Fibroblast of the aortic adventitia (primary cell): ENCODE measurements at regions not wholly inside any gene's neighbourhood (a gene's known extent, or its start where the extent isn't known, plus 50 kb on each side); places are given as distances from the start of the nearest gene placed in this dataset.
"Not testable (repeated sequence)": the region's sequence is repeated elsewhere in the genome, so short reads cannot be mapped to it uniquely, and the experiment has no call there.

Experiments
- DNase-seq: peaks from one replicate; pipeline ENCODE4 v3.0.0-alpha.2; 2010; ENCODE audit warnings: low read depth
- H3K4me3 ChIP-seq: 2 replicates; pipeline ENCODE4 v1.5.1; 2011; ENCODE audit warnings: low read depth, mild to moderate bottlenecking, control low read depth, low read length, moderate library complexity
- TF ChIP-seq, protein P1 (sequence below): IDR thresholded peaks from 2 replicates; pipeline ENCODE4 v1.5.1; 2011; ENCODE audit warnings: mild to moderate bottlenecking, low read length, control low read depth, inconsistent platforms; ENCODE audit not compliant: insufficient read depth

DNA sequence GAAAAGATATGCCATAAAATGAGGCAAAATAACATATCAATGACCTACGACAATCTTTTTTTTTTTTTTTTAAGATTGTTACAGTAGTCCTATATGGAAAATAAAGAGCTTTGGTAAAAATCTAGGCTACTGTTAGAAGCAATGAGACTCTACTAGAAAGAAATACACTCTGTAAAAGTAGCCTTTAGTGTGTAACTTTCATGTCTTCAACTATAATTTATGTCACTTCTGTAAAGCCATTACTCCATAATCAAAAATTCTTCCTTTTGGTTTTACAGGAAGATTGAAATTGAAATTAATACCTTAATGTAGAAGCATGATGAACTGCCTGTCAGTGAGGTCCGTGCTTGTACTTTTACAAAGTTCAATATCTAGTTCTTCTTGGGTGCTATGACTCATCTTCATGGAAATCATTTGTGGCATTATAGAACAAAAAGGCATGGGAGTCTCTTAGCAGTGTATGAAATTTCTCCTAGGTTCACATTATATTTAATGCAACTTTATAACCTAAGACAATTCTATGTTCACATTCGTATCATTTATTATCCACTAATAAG is 1393.1 kb downstream of the EFNA5 start:
- TF ChIP-seq, protein P1, sequence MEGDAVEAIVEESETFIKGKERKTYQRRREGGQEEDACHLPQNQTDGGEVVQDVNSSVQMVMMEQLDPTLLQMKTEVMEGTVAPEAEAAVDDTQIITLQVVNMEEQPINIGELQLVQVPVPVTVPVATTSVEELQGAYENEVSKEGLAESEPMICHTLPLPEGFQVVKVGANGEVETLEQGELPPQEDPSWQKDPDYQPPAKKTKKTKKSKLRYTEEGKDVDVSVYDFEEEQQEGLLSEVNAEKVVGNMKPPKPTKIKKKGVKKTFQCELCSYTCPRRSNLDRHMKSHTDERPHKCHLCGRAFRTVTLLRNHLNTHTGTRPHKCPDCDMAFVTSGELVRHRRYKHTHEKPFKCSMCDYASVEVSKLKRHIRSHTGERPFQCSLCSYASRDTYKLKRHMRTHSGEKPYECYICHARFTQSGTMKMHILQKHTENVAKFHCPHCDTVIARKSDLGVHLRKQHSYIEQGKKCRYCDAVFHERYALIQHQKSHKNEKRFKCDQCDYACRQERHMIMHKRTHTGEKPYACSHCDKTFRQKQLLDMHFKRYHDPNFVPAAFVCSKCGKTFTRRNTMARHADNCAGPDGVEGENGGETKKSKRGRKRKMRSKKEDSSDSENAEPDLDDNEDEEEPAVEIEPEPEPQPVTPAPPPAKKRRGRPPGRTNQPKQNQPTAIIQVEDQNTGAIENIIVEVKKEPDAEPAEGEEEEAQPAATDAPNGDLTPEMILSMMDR = no peak
- no peak for DNase-seq
- no peak overlapping the region for H3K4me3 ChIP-seq

DNA sequence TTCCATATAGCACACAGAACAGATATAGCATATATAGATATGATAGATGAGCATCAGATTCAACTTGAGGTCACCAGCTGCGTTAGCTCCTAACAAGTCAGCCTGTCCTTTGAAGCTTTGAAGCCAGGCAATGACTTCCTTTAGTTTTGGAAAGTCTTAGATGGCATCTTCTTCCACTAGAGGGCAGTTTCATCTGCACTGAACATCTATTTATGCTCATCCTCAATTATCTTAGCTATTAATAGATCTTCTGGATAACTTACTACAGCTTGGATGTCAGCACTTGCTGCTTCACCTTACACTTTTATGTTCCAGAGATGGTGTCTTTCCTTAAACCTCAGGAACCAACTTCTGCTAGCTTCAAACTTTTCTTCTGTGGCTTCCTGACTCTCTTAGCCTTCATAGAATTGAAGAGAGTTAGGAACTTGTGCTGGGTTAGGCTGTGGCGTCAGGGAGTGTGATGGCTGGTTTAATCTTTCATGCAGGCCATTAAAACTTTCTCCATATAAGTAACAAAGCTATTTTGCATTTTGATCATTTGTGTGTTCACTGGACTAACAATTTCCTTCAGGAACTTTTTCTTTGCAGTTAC is 1401.4 kb downstream of the EFNA5 start:
- TF ChIP-seq, protein P1 = peak; percentile 64
- H3K4me3 ChIP-seq = no peak overlapping the region
- DNase-seq = peak; percentile 43

DNA sequence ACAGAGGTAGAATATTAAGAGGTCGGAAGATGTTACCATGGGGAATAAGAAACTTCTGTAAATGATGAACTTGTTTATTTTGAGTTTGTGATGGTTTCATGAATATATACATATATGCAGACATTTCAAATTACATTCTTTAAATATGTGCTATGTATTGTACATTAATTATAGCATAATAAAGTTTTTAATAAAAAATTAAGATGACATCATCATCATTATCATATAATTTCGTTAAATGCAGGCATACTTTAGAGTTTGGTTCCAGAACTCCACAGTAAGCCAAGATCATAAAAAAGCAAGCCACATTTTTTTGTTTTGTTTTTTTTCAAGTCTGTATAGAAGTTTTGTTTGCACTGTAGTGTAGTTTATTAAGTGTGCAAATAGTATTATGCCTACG is 1403.5 kb downstream of the EFNA5 start:
- H3K4me3 ChIP-seq = no peak overlapping the region
- TF ChIP-seq, protein P1 = no peak
- DNase-seq = no peak

DNA sequence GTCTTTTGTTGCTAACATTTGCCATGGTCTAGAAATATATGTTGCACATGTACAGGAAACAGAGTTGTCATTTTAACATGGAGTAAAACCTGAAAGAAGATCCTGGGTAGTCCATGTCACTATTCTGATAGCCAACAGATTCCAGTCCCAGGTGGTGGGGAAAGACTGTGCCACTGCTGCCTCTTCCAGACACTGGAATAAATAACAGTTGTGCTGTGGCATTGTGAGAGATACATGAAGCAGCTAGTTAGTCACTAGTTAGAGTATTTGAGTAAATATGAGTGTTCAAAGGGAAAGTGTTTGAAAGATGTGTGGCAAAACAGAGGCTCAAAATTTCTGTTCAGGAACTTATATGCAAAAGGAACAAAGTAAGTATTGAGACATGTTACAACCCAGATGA is 1408.3 kb downstream of the EFNA5 start:
- DNase-seq = no peak
- H3K4me3 ChIP-seq = no peak overlapping the region
- TF ChIP-seq, protein P1 = no peak

DNA sequence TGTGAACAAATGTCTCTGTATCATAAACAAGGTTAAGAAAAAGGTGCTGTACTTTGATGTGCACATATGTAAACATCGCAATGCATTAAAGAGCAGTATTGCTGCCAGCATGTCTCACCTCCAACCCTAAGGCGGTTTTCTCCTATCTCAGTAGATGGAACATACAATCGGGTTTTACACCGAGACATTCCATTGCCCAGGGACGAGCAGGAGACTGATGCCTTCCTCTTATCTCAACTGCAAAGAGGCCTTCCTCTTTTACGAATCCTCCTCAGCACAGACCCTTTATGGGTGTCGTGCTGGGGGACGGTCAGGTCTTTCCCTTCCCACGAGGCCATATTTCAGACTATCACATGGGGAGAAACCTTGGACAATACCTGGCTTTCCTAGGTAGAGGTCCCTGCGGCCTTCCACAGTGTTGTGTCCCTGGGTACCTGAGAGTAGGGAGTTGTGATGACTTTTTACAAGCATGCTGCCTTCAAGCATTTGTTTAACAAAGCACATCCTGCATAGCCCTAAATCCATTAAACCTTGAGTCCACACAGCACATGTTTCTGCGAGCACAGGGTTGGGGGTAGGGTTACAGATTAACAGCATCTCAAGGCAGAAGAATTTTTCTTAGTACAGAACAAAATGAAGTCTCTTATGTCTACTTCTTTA is 1411.2 kb downstream of the EFNA5 start:
- not testable (repeated sequence) for DNase-seq, H3K4me3 ChIP-seq

DNA sequence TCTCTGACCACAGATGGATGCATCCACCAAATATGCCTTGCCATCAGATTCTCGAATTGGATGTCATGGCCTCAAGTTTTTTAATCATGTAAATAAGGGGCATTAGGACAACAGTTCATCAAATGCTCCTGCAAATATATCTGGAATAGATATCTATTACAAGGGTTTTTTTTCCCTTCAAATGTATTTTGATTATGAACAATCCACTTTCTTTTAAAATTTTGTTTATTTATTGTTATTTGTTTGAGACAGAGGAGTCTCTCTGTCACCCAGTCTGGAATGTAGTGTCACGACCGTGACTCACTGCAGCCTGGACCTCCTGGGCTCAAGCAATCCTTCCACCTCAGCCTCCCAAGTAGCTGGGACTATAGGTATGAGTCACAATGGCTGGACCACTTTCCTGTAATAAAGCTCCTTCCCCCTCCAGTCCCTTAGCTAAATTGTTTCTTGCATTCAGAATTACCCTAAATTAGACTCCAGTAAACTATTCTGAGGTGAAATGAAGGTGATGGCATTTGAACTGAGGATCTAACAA is 1412.1 kb downstream of the EFNA5 start:
- H3K4me3 ChIP-seq = no peak overlapping the region
- TF ChIP-seq, protein P1 = no peak
- DNase-seq = no peak

DNA sequence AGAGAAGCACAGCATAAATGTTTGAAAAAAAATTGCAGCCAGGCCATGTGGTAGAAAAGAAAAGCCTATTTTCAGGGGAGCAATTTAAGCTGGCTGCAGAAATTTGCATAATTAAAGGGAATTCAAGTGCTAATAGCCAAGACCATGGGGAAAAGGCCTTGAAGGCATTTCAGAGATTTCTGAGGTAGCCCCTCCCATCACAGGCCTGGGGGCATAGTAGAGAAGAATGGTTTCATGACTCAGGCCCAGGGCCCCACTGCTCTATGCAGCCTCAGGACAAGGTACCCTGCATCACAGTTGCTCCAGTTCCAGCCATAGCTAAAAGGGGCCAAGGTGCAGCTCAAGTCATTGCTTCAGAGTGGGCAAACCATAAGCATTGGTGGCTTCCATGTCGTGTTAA is 1416.0 kb downstream of the EFNA5 start:
- no peak for DNase-seq

DNA sequence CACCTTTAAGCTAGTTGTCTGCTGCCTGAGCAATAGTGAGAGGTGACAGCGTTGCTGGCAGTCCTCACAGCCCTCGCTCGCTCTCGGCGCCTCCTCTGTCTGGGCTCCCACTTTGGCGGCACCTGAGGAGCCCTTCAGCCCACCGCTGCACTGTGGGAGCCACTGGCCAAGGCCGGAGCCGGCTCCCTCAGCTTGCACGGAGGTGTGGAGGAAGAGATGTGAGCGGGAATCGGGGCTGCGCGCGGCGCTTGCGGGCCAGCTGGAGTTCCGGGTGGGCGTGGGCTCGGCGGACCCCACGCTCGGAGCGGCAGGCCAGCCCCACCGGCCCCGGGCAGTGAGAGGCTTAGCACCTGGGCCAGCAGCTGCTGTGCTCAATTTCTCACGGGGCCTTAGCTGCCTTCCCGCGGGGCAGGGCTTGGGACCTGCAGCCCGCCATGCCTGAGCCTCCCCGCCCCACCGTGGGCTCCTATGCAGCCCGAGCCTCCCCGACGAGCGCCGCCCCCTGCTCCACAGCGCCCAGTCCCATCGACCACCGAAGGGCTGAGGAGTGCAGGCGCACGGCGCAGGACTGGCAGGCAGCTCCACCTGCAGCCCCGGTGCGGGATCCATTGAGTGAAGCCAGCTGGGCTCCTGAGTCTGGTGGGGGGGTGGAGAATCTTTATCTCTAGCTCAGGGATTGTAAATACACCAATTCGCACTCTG is 1424.5 kb downstream of the EFNA5 start:
- not testable (repeated sequence) for H3K4me3 ChIP-seq, DNase-seq

More for the DNA sequence above, 1416.0 kb downstream of the EFNA5 start:
- H3K4me3 ChIP-seq = no peak overlapping the region
- TF ChIP-seq, protein P1 = no peak
